HCT116 (cell line): ENCODE measurements at regions not wholly inside any gene's neighbourhood (a gene's known extent, or its start where the extent isn't known, plus 50 kb on each side); places are given as distances from the start of the nearest gene placed in this dataset.

Experiments used
- ATAC-seq: fragments of 200-7000 bp; cut with Tn5 transposase; 2 replicates; pipeline ENCODE4 v1.9.1; 2020; ENCODE audit warnings: mild to moderate bottlenecking, moderate library complexity
- BruUV-seq: library from RNA; stranded (reverse); fragments of 400-500 nt; replicated peaks from 2 replicates; lab custom pipeline; 2021; lab: Mats Ljungman, UMichigan
- CTCF ChIA-PET: fragments of 300-600 bp; sonication (Branson Sonifier 250); formaldehyde crosslinking; loops from one replicate; lab custom pipeline; 2021; ENCODE audit warnings: antibody characterized with exemption; lab: Charles Lee
- POLR2A ChIA-PET: fragments of 300-600, 350-600 bp; sonication (Branson Sonifier 250); formaldehyde crosslinking; loops from one replicate; lab custom pipeline; 2021; ENCODE audit warnings: antibody characterized with exemption; lab: Charles Lee
- RAD21 ChIA-PET, 2 experiments: fragments of 300-600 bp; sonication (Branson Sonifier 250); formaldehyde crosslinking; loops; one replicate each; lab custom pipeline; 2023; ENCODE audit warnings: low total read pairs in 2 of 2; ENCODE audit not compliant: uncharacterized antibody in 2 of 2, unreplicated experiment in 2 of 2, low non-redundant PET in 1 of 2; lab: Charles Lee
- DNase-seq: peaks from one replicate; pipeline ENCODE4 v3.0.0-alpha.2; 2010; ENCODE audit warnings: low read depth, low spot score
- H2AFZ ChIP-seq: fragments of 200-600 bp; shearing (Covaris generic), sonication (generic); 2 replicates; pipeline ENCODE4 v1.6.1; 2017; ENCODE audit warnings: low read depth, mixed run types, mixed read lengths, antibody characterized with exemption, low read length; ENCODE audit not compliant: poor library complexity, severe bottlenecking
- H3K27ac ChIP-seq: 2 replicates; pipeline ENCODE4 v1.5.1; 2012; ENCODE audit warnings: low read depth, low read length
- H3K27me3 ChIP-seq: fragments of 200-600 bp; sonication (generic); 2 replicates; pipeline ENCODE4 v1.6.1; 2016; ENCODE audit warnings: mixed run types, low read length, mixed read lengths; ENCODE audit not compliant: insufficient read depth
- H3K36me3 ChIP-seq, 2 experiments: fragments of 200-500 bp in 1 of 2; fragments of 200-600 bp in 1 of 2; sonication (Bioruptor generic) in 1 of 2; sonication (generic) in 1 of 2; 2 replicates each; pipeline versions ENCODE4 v1.5.1 to v1.6.1; 2014 to 2016; ENCODE audit warnings: low read length in 2 of 2, inconsistent platforms in 1 of 2, mixed read lengths in 1 of 2, mixed run types in 1 of 2; ENCODE audit not compliant: insufficient read depth in 2 of 2, control insufficient read depth in 1 of 2
- H3K4me1 ChIP-seq, 2 experiments: fragments of 200-600 bp in 1 of 2; sonication (generic) in 1 of 2; 2 replicates each; pipeline versions ENCODE4 v1.5.1 to v1.6.1; 2012 to 2017; ENCODE audit warnings: low read length in 2 of 2, inconsistent platforms in 1 of 2, mild to moderate bottlenecking in 1 of 2, mixed read lengths in 1 of 2, mixed run types in 1 of 2, moderate library complexity in 1 of 2; ENCODE audit not compliant: insufficient read depth in 2 of 2, control insufficient read depth in 1 of 2
- H3K4me2 ChIP-seq: fragments of 200-600 bp; sonication (generic); 2 replicates; pipeline ENCODE4 v1.6.1; 2017; ENCODE audit warnings: mixed run types, low read length, mixed read lengths
- H3K4me3 ChIP-seq, 2 experiments: fragments of 200-600 bp in 1 of 2; sonication (generic) in 1 of 2; replicated peaks in 1 of 2; 2 replicates each; pipeline ENCODE4 v1.5.1; 2011 to 2016; ENCODE audit warnings: low read length in 2 of 2, control low read depth in 1 of 2, low read depth in 1 of 2, mild to moderate bottlenecking in 1 of 2, mixed read lengths in 1 of 2, mixed run types in 1 of 2
- H3K79me2 ChIP-seq: fragments of 200-600 bp; sonication (generic); 2 replicates; pipeline ENCODE4 v1.6.1; 2017; ENCODE audit warnings: mild to moderate bottlenecking, mixed run types, low read length, moderate library complexity, mixed read lengths; ENCODE audit not compliant: insufficient read depth
- H3K9ac ChIP-seq: fragments of 200-600 bp; sonication (generic); 2 replicates; pipeline ENCODE4 v1.6.1; 2016; ENCODE audit warnings: low read length, mixed read lengths
- H3K9me2 ChIP-seq: fragments of 200-600 bp; sonication (generic), shearing (Covaris generic); 2 replicates; pipeline ENCODE4 v1.6.1; 2017; ENCODE audit warnings: mixed run types, mild to moderate bottlenecking, moderate library complexity; ENCODE audit not compliant: insufficient read depth
- H3K9me3 ChIP-seq, 2 experiments: fragments of 200-500 bp in 1 of 2; fragments of 200-600 bp in 1 of 2; sonication (Bioruptor generic) in 1 of 2; sonication (generic) in 1 of 2; 2 replicates each; pipeline ENCODE4 v1.6.1; 2014 to 2017; ENCODE audit warnings: low read length in 2 of 2, mixed read lengths in 2 of 2, inconsistent platforms in 1 of 2, low read depth in 1 of 2, mild to moderate bottlenecking in 1 of 2, mixed run types in 1 of 2, moderate library complexity in 1 of 2; ENCODE audit not compliant: control insufficient read depth in 1 of 2, insufficient read depth in 1 of 2
- H4K20me1 ChIP-seq: fragments of 200-600 bp; sonication (generic), shearing (Covaris generic); 2 replicates; pipeline ENCODE4 v1.6.1; 2017; ENCODE audit warnings: mixed run types, mild to moderate bottlenecking, moderate library complexity; ENCODE audit not compliant: insufficient read depth
- CEBPB ChIP-seq: IDR thresholded peaks from 2 replicates; pipeline ENCODE4 v1.6.1; 2012; ENCODE audit warnings: low read depth
- EGR1 ChIP-seq: IDR thresholded peaks from 2 replicates; pipeline ENCODE4 v1.6.1; 2012; ENCODE audit warnings: low read depth
- ELF1 ChIP-seq: IDR thresholded peaks from 2 replicates; pipeline ENCODE4 v1.6.1; 2012; ENCODE audit warnings: low read depth, borderline replicate concordance
- EZH2phosphoT487 ChIP-seq: fragments of 200-600 bp; IDR thresholded peaks from 2 replicates; pipeline ENCODE4 v1.6.1; 2018; ENCODE audit warnings: antibody characterized with exemption, borderline replicate concordance
- FOSL1 ChIP-seq: IDR thresholded peaks from 2 replicates; pipeline ENCODE4 v1.6.1; 2012; ENCODE audit warnings: low read depth
- POLR2A ChIP-seq: IDR thresholded peaks from 2 replicates; pipeline ENCODE4 v1.7.0; 2011; ENCODE audit warnings: borderline replicate concordance; ENCODE audit not compliant: insufficient read depth, insufficient read length; ENCODE audit errors: extremely low read depth
- POLR2AphosphoS5 ChIP-seq: IDR thresholded peaks from 2 replicates; pipeline ENCODE4 v1.6.1; 2011; ENCODE audit warnings: mild to moderate bottlenecking, low read depth, low read length, moderate library complexity
- SIN3A ChIP-seq: IDR thresholded peaks from 2 replicates; pipeline ENCODE4 v1.6.1; 2012; ENCODE audit warnings: low read depth
- SP1 ChIP-seq: IDR thresholded peaks from 2 replicates; pipeline ENCODE4 v1.6.1; 2012; ENCODE audit warnings: low read depth
- TCF7L2 ChIP-seq: IDR thresholded peaks from 2 replicates; pipeline ENCODE4 v1.7.0; 2011; ENCODE audit warnings: borderline replicate concordance, inconsistent platforms; ENCODE audit not compliant: insufficient read depth, insufficient read length; ENCODE audit errors: extremely low read depth
- YY1 ChIP-seq: IDR thresholded peaks from 2 replicates; pipeline ENCODE4 v1.6.1; 2011; ENCODE audit warnings: low read length, low read depth, moderate library complexity, mild to moderate bottlenecking; ENCODE audit not compliant: insufficient replicate concordance; ENCODE audit errors: extremely low read depth
- ZFX ChIP-seq: fragments of 450-650 bp; IDR thresholded peaks from 2 replicates; pipeline ENCODE4 v1.6.1; 2017
- ZNF274 ChIP-seq: fragments of 200-500 bp; sonication (Bioruptor generic); IDR thresholded peaks from 2 replicates; pipeline ENCODE4 v1.6.1; 2014; ENCODE audit warnings: mild to moderate bottlenecking, low read depth, low read length, inconsistent platforms
- intact Hi-C: fragments of 100-400 bp; cut with micrococcal nuclease; formaldehyde crosslinking; loops from 2 replicates; pipeline ENCODE4 v1.10.0; 2022
- TF ChIP-seq, protein P1 (sequence below), 3 experiments: fragments of 200-600 bp in 1 of 3; sonication (generic) in 1 of 3; IDR thresholded peaks in 2 of 3; conservative IDR thresholded peaks in 1 of 3; 2 replicates each; pipeline ENCODE4 v1.5.1; 2012 to 2017; ENCODE audit warnings: low read depth in 2 of 3, low read length in 2 of 3, antibody characterized with exemption in 1 of 3, borderline replicate concordance in 1 of 3, control low read depth in 1 of 3, mild to moderate bottlenecking in 1 of 3, mixed read lengths in 1 of 3, mixed run types in 1 of 3, moderate library complexity in 1 of 3; ENCODE audit not compliant: insufficient read depth in 1 of 3
- TF ChIP-seq, protein P2 (sequence below): IDR thresholded peaks from 2 replicates; pipeline ENCODE4 v1.6.1; 2011; ENCODE audit warnings: mild to moderate bottlenecking, low read length, moderate library complexity; ENCODE audit not compliant: insufficient replicate concordance; ENCODE audit errors: extremely low read depth
- TF ChIP-seq, protein P3 (sequence below): IDR thresholded peaks from 2 replicates; pipeline ENCODE4 v1.6.1; 2012; ENCODE audit warnings: low read depth
- TF ChIP-seq, protein P4 (sequence below): IDR thresholded peaks from 2 replicates; pipeline ENCODE4 v1.6.1; 2012
- TF ChIP-seq, protein P5 (sequence below): IDR thresholded peaks from 2 replicates; pipeline ENCODE4 v1.6.1; 2012

DNA sequence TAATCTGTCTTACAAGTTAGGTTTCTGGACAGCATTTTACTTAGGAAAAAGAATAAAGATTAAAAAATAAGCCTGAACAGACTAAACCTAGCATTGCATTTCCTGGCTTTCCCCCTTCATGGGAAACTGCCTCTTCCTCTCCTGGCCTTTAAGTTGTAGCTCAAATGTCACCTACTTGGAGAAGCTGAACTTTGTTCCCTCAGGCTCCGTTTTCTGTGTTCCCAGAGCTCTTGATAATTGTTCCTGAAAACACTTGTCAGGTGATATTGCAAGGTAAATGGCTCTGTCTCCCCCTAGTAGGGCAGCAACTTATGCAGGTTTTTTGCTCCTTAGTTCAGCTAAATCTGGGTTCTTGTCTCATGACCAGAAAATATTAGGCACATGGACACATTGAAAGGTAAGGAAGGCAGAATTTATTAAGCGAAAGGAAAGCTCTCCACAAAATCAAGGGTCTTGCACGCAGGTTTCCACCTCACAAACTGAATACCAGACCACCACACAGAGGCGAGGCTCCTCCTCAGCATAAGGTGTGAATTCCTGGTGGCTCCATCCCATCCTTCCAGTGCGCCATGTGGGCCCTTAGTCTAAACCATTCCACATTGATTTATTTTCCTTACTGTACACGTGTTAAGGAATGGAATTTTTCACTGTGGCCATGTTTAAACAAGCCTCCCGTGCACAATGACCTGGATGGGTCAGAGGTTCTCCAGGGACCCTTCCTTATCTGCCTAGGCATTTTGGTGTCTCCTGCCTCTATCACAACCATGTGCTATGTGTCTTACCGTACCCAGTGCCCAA is 229.3 kb downstream of the HNMT start:
- no peak overlapping the region for H3K9ac ChIP-seq
- BruUV-seq, result no TSS peak
- no peaks in the 10 kb centered on the region for H3K9me3 ChIP-seq
- H3K4me1 ChIP-seq, result no peaks in the 10 kb centered on the region
- H3K79me2 ChIP-seq, result no peaks in the 10 kb centered on the region
- no peak overlapping the region for H2AFZ ChIP-seq
- H4K20me1 ChIP-seq, result no peaks in the 10 kb centered on the region
- ChIA-PET RAD21 (no interaction called here), POLR2A (no interaction called here), CTCF (no interaction called here)
- no peak overlapping the region for H3K4me2 ChIP-seq
- H3K27ac ChIP-seq, result no peak overlapping the region
- no peak for TF ChIP-seq CEBPB
- no peak for TF ChIP-seq YY1
- no peak for TF ChIP-seq TCF7L2
- TF ChIP-seq EZH2phosphoT487, result no peak
- TF ChIP-seq, protein P1, sequence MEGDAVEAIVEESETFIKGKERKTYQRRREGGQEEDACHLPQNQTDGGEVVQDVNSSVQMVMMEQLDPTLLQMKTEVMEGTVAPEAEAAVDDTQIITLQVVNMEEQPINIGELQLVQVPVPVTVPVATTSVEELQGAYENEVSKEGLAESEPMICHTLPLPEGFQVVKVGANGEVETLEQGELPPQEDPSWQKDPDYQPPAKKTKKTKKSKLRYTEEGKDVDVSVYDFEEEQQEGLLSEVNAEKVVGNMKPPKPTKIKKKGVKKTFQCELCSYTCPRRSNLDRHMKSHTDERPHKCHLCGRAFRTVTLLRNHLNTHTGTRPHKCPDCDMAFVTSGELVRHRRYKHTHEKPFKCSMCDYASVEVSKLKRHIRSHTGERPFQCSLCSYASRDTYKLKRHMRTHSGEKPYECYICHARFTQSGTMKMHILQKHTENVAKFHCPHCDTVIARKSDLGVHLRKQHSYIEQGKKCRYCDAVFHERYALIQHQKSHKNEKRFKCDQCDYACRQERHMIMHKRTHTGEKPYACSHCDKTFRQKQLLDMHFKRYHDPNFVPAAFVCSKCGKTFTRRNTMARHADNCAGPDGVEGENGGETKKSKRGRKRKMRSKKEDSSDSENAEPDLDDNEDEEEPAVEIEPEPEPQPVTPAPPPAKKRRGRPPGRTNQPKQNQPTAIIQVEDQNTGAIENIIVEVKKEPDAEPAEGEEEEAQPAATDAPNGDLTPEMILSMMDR (IDR thresholded peaks at IDR 0.05 in 2 of 3, conservative IDR thresholded peaks at IDR 0.05 in 1 of 3; ENCODE audit: borderline replicate concordance in 1 of 3, insufficient read depth in 1 of 3, low read depth in 2 of 3, low read length in 2 of 3), result no peak
- no peak for TF ChIP-seq SIN3A
- TF ChIP-seq FOSL1, result no peak
- TF ChIP-seq POLR2A, result no peak
- TF ChIP-seq, protein P2, sequence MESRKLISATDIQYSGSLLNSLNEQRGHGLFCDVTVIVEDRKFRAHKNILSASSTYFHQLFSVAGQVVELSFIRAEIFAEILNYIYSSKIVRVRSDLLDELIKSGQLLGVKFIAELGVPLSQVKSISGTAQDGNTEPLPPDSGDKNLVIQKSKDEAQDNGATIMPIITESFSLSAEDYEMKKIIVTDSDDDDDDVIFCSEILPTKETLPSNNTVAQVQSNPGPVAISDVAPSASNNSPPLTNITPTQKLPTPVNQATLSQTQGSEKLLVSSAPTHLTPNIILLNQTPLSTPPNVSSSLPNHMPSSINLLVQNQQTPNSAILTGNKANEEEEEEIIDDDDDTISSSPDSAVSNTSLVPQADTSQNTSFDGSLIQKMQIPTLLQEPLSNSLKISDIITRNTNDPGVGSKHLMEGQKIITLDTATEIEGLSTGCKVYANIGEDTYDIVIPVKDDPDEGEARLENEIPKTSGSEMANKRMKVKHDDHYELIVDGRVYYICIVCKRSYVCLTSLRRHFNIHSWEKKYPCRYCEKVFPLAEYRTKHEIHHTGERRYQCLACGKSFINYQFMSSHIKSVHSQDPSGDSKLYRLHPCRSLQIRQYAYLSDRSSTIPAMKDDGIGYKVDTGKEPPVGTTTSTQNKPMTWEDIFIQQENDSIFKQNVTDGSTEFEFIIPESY, result no peak
- TF ChIP-seq EGR1, result no peak
- no peak for TF ChIP-seq ZNF274
- TF ChIP-seq SP1, result no peak
- no peak for TF ChIP-seq ZFX
- TF ChIP-seq, protein P3, sequence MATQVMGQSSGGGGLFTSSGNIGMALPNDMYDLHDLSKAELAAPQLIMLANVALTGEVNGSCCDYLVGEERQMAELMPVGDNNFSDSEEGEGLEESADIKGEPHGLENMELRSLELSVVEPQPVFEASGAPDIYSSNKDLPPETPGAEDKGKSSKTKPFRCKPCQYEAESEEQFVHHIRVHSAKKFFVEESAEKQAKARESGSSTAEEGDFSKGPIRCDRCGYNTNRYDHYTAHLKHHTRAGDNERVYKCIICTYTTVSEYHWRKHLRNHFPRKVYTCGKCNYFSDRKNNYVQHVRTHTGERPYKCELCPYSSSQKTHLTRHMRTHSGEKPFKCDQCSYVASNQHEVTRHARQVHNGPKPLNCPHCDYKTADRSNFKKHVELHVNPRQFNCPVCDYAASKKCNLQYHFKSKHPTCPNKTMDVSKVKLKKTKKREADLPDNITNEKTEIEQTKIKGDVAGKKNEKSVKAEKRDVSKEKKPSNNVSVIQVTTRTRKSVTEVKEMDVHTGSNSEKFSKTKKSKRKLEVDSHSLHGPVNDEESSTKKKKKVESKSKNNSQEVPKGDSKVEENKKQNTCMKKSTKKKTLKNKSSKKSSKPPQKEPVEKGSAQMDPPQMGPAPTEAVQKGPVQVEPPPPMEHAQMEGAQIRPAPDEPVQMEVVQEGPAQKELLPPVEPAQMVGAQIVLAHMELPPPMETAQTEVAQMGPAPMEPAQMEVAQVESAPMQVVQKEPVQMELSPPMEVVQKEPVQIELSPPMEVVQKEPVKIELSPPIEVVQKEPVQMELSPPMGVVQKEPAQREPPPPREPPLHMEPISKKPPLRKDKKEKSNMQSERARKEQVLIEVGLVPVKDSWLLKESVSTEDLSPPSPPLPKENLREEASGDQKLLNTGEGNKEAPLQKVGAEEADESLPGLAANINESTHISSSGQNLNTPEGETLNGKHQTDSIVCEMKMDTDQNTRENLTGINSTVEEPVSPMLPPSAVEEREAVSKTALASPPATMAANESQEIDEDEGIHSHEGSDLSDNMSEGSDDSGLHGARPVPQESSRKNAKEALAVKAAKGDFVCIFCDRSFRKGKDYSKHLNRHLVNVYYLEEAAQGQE, result no peak
- TF ChIP-seq ELF1, result no peak
- TF ChIP-seq, protein P4, sequence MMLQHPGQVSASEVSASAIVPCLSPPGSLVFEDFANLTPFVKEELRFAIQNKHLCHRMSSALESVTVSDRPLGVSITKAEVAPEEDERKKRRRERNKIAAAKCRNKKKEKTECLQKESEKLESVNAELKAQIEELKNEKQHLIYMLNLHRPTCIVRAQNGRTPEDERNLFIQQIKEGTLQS, result no peak
- TF ChIP-seq, protein P5, sequence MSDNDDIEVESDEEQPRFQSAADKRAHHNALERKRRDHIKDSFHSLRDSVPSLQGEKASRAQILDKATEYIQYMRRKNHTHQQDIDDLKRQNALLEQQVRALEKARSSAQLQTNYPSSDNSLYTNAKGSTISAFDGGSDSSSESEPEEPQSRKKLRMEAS, result no peak
- no peak for TF ChIP-seq POLR2AphosphoS5
- intact Hi-C loops, result no loop called here
- H3K27me3 ChIP-seq, result no peaks in the 10 kb centered on the region
- ATAC-seq (no peak), DNase-seq (no peak)
- no peak overlapping the region for H3K4me3 ChIP-seq
- no peaks in the 10 kb centered on the region for H3K36me3 ChIP-seq
- no peaks in the 10 kb centered on the region for H3K9me2 ChIP-seq
